Activated B cell treated with CpG ODN at 0.5 μM for 24 hours (primary cell): ENCODE measurements at regions not wholly inside any gene's neighbourhood (a gene's known extent, or its start where the extent isn't known, plus 50 kb on each side); places are given as distances from the start of the nearest gene placed in this dataset.

ENCODE experiments used
- ATAC-seq: fragments of 200-7000 bp; cut with Tn5 transposase; one replicate; pipeline ENCODE4 v1.10.0; 2021; ENCODE audit warnings: low read depth, mild to moderate bottlenecking, moderate library complexity
- CTCF ChIA-PET: fragments of 350-600 bp; sonication (Branson Sonifier 250); formaldehyde crosslinking; loops from one replicate; lab custom pipeline; 2021; ENCODE audit warnings: antibody characterized with exemption; lab: Charles Lee
- POLR2A ChIA-PET: fragments of 350-600 bp; sonication (Branson Sonifier 250); formaldehyde crosslinking; loops from one replicate; lab custom pipeline; 2021; ENCODE audit warnings: antibody characterized with exemption; lab: Charles Lee
- DNase-seq: peaks from one replicate; pipeline ENCODE4 v3.0.0; 2022
- H3K27ac Mint-ChIP-seq: one replicate; pipeline ENCODE4 v1.8.0; 2020; ENCODE audit warnings: mixed read lengths
- H3K27me3 Mint-ChIP-seq: one replicate; pipeline ENCODE4 v1.8.0; 2021; ENCODE audit warnings: mixed read lengths
- H3K36me3 Mint-ChIP-seq: one replicate; pipeline ENCODE4 v1.8.0; 2021; ENCODE audit warnings: low read depth, mixed read lengths
- H3K4me1 Mint-ChIP-seq: one replicate; pipeline ENCODE4 v1.8.0; 2021; ENCODE audit warnings: mixed read lengths
- H3K4me3 Mint-ChIP-seq: one replicate; pipeline ENCODE4 v1.8.0; 2020; ENCODE audit warnings: mild to moderate bottlenecking, mixed read lengths
- H3K9me3 Mint-ChIP-seq: one replicate; pipeline ENCODE4 v1.8.0; 2020; ENCODE audit warnings: mixed read lengths
- intact Hi-C: fragments of 100-400 bp; cut with micrococcal nuclease; formaldehyde crosslinking; loops from one replicate; pipeline ENCODE4 v1.15.1; 2024
- TF ChIP-seq, protein P1 (sequence below): fragments of 200-600 bp; IDR thresholded peaks from one replicate; pipeline ENCODE4 v1.8.0; 2022; ENCODE audit warnings: antibody characterized with exemption, mild to moderate bottlenecking

DNA sequence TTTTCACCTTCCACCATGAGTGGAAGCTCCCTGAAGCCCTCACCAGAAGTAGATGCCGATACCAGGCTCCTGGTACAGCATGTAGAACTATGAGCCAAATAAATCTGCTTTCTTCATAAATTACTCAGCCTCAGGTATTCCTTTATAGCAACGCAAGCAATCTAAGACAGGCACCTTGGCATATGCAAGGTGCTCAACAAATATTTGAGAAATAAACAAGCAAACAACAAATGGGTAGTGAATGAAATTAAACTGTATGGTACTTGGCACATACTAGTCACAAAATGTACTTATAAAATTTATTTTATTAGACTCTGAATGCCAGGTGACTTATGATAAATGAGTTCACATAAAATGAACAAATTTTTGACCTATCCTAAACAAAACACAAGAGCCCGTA, 220.3 kb downstream of the MAFB start:
- DNase-seq (no peak), ATAC-seq (no peak)
- no peaks in the 10 kb centered on the region for H3K9me3 Mint-ChIP-seq
- H3K4me1 Mint-ChIP-seq, result peaks cover 29% of the 10 kb centered on the region
- TF ChIP-seq, protein P1, sequence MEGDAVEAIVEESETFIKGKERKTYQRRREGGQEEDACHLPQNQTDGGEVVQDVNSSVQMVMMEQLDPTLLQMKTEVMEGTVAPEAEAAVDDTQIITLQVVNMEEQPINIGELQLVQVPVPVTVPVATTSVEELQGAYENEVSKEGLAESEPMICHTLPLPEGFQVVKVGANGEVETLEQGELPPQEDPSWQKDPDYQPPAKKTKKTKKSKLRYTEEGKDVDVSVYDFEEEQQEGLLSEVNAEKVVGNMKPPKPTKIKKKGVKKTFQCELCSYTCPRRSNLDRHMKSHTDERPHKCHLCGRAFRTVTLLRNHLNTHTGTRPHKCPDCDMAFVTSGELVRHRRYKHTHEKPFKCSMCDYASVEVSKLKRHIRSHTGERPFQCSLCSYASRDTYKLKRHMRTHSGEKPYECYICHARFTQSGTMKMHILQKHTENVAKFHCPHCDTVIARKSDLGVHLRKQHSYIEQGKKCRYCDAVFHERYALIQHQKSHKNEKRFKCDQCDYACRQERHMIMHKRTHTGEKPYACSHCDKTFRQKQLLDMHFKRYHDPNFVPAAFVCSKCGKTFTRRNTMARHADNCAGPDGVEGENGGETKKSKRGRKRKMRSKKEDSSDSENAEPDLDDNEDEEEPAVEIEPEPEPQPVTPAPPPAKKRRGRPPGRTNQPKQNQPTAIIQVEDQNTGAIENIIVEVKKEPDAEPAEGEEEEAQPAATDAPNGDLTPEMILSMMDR, result no peak
- peaks cover 2% of the 10 kb centered on the region for H3K27me3 Mint-ChIP-seq
- H3K36me3 Mint-ChIP-seq, result no peaks in the 10 kb centered on the region
- H3K4me3 Mint-ChIP-seq, result no peak overlapping the region
- intact Hi-C loops, result no loop called here
- no peak overlapping the region for H3K27ac Mint-ChIP-seq
- ChIA-PET POLR2A (no interaction called here), CTCF (no interaction called here)

DNA sequence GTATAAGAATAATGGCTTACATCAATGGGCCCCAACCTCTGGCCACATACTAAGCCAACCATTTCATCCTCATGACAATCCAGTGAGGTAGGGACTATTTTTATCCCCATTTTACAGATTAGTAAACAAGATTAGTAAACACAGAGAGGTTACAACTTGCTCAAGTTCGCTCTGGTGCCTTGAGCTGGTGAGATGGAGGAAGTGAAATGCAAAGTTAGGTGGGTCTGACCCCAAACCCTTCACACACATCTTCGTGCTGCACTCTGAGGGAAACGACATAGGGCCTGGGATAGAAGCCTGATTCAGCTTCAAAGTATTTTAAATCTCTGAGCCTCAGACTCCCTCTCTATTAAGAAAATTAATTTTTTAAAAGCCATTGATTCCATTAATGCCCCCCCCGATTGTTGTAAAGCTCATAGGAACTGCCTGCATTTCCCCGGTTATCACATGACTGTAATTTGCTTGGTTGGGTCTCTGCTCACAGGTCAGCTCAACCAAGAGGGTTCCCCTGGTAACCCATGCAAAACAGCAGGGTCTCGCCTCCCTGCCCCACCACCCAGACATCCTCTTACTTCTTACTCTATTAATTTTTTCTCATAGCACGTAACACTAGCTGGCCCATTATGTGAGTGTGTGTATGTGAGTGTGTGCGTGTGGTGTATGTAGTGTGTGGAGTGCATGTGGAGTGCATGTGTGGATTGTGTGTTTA, 221.2 kb downstream of the MAFB start:
- peaks cover 29% of the 10 kb centered on the region for H3K4me1 Mint-ChIP-seq
- ChIA-PET POLR2A (no interaction called here), CTCF (no interaction called here)
- intact Hi-C loops, result no loop called here
- no peaks in the 10 kb centered on the region for H3K9me3 Mint-ChIP-seq
- TF ChIP-seq, protein P1, result no peak
- H3K27me3 Mint-ChIP-seq, result peaks cover 2% of the 10 kb centered on the region
- peak overlapping the region; percentile 65 for H3K27ac Mint-ChIP-seq
- ATAC-seq (peak; percentile 81), DNase-seq (no peak)
- no peak overlapping the region for H3K4me3 Mint-ChIP-seq
- H3K36me3 Mint-ChIP-seq, result no peaks in the 10 kb centered on the region

DNA sequence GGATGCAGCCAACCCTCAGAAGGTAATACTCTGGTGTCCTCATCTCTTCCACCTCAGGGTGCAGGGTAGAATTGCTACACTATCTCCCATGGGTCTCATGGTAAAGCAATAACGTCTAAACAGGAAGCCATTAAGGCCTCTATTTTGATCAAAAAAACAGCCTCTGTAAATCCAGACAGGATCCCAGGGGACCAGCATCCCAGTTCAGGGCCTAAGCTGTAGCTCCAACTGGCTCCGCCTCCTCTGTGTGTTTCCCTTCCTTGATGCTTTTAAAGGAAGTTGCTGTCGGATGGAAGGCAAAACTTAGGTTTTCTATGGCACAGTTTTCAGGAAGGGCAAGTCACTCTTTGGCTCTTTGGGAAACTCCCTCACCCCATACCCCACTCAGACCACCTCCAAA, 222.0 kb downstream of the MAFB start:
- no peaks in the 10 kb centered on the region for H3K9me3 Mint-ChIP-seq
- DNase-seq (no peak), ATAC-seq (no peak)
- CTCF ChIA-PET, result no interaction called here
- peak overlapping the region; percentile 46 for H3K27ac Mint-ChIP-seq
- TF ChIP-seq, protein P1, result no peak
- H3K36me3 Mint-ChIP-seq, result no peaks in the 10 kb centered on the region
- H3K4me3 Mint-ChIP-seq, result no peak overlapping the region
- H3K27me3 Mint-ChIP-seq, result peaks cover 2% of the 10 kb centered on the region
- POLR2A ChIA-PET, result no interaction called here
- H3K4me1 Mint-ChIP-seq, result peaks cover 29% of the 10 kb centered on the region
- intact Hi-C loops, result no loop called here

DNA sequence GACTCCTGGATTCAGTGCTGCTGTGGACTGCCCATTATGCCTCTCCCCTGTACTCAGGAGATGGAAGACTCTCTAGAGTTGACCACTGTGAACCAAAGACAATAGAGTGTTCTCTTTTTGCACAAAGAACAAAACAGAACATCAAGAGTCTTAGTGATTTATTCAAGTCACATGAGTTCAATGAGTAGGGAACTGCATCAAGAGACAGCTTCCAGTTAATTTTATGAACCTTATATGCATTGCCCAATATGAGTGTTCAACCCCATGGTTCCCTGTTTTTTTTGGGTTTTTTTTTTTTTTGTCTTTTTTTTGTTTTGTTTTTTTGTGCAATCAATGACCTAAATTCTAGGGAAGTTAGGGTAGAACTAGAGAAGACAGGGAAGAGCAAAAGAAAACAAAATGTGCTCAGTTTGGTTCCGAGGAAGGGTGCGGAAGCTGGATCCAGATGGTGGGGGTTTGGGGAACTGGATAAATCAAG, 224.3 kb downstream of the MAFB start:
- TF ChIP-seq, protein P1, result no peak
- intact Hi-C loops, result no loop called here
- Mint-ChIP-seq H3K36me3 (no peaks in the 10 kb centered on the region), H3K27ac (no peak overlapping the region), H3K9me3 (no peaks in the 10 kb centered on the region), H3K4me1 (peaks cover 23% of the 10 kb centered on the region), H3K4me3 (no peak overlapping the region), H3K27me3 (peaks cover 2% of the 10 kb centered on the region)
- DNase-seq (no peak), ATAC-seq (no peak)
- ChIA-PET POLR2A (no interaction called here), CTCF (no interaction called here)

DNA sequence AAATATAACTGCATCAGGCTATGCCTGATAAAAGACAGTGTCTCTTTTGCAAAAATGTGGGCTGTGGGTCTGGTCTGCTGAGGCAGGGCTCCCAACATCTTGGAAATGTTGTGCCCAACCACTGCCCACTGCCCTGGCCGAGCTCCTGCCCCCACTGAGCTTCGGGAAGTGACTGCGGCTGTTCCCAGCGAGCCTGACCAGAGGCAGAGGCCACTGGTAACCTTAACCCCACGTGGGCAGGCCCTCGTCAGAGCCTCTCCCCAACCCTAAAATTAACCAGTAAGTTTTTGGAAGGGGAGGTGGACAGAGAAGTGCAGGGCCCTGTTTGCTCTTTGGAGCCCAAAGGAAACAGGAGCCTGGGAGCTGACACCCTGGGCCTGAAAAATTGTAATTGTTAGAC, 225.9 kb downstream of the MAFB start:
- Mint-ChIP-seq H3K4me3 (no peak overlapping the region), H3K27ac (no peak overlapping the region), H3K36me3 (no peaks in the 10 kb centered on the region), H3K27me3 (peaks cover 2% of the 10 kb centered on the region), H3K9me3 (no peaks in the 10 kb centered on the region), H3K4me1 (peaks cover 11% of the 10 kb centered on the region)
- TF ChIP-seq, protein P1, result no peak
- DNase-seq (no peak), ATAC-seq (no peak)
- ChIA-PET POLR2A (no interaction called here), CTCF (no interaction called here)
- intact Hi-C loops, result no loop called here
